GM12878 (cell line): ENCODE measurements at regions not wholly inside any gene's neighbourhood (a gene's known extent, or its start where the extent isn't known, plus 50 kb on each side); places are given as distances from the start of the nearest gene placed in this dataset.

Experiments used
- ATAC-seq: fragments of 200-7000 bp; cut with Tn5 transposase; 3 replicates; pipeline ENCODE4 v1.9.1; 2020; ENCODE audit warnings: mild to moderate bottlenecking, moderate library complexity
- BruUV-seq: library from RNA; stranded (reverse); fragments of 400-500 nt; replicated peaks from 2 replicates; lab custom pipeline; 2021; lab: Mats Ljungman, UMichigan
- CTCF ChIA-PET: fragments of 300-600 bp; sonication (Branson Sonifier 250); formaldehyde crosslinking; extraction: SDS; loops from one replicate; lab custom pipeline; 2021; ENCODE audit warnings: inconsistent platforms; lab: Yijun Ruan, JAX
- POLR2A ChIA-PET: fragments of 350-600 bp; formaldehyde crosslinking; extraction: SDS; loops from one replicate; lab custom pipeline; 2021; ENCODE audit warnings: inconsistent platforms; lab: Charles Lee
- RAD21 ChIA-PET: fragments of 300-600 bp; sonication (Branson Sonifier 250); formaldehyde crosslinking; loops from one replicate; lab custom pipeline; 2023; ENCODE audit warnings: antibody characterized with exemption; ENCODE audit not compliant: unreplicated experiment; lab: Charles Lee
- SMC1A ChIA-PET: fragments of 300-600 bp; sonication (Branson Sonifier 250); formaldehyde crosslinking; loops from one replicate; lab custom pipeline; 2023; ENCODE audit not compliant: unreplicated experiment, uncharacterized antibody; lab: Charles Lee
- DNase-seq: peaks from one replicate; pipeline ENCODE4 v3.0.0-alpha.2; 2011; ENCODE audit warnings: low read depth, low spot score
- FAIRE-seq: peaks from 3 replicates; lab custom pipeline; 2011; peaks lifted over from hg19 to GRCh38; lab: Jason Lieb, UNC
- H2AFZ ChIP-seq: 2 replicates; pipeline ENCODE4 v1.6.0; 2011; ENCODE audit warnings: low read depth, low read length, control low read depth; ENCODE audit not compliant: control insufficient read depth
- H3K27ac ChIP-seq: 2 replicates; pipeline ENCODE4 v1.5.1; 2011; ENCODE audit warnings: control low read depth; ENCODE audit not compliant: control insufficient read depth, insufficient read depth
- H3K27me3 ChIP-seq, 2 experiments: replicated peaks in 1 of 2; 2 replicates each; pipeline versions ENCODE4 v1.6.0 to v1.6.1; 2011; ENCODE audit warnings: low read length in 1 of 2; ENCODE audit not compliant: control insufficient read depth in 2 of 2, insufficient read depth in 2 of 2
- H3K36me3 ChIP-seq, 2 experiments: 2 replicates each; pipeline ENCODE4 v1.5.1; 2011; ENCODE audit warnings: low read length in 1 of 2; ENCODE audit not compliant: control insufficient read depth in 2 of 2, insufficient read depth in 2 of 2
- H3K4me1 ChIP-seq: 2 replicates; pipeline ENCODE4 v1.6.1; 2011; ENCODE audit warnings: mild to moderate bottlenecking, low read length, moderate library complexity, mixed read lengths; ENCODE audit not compliant: control insufficient read depth, insufficient read depth
- H3K4me2 ChIP-seq: 2 replicates; pipeline ENCODE4 v1.6.0; 2011; ENCODE audit warnings: control low read depth; ENCODE audit not compliant: control insufficient read depth, insufficient read depth
- H3K4me3 ChIP-seq: fragments of 200-600 bp; sonication (generic); 2 replicates; pipeline ENCODE4 v1.5.1; 2016
- H3K79me2 ChIP-seq: 2 replicates; pipeline ENCODE4 v1.6.0; 2011; ENCODE audit warnings: low read length; ENCODE audit not compliant: control insufficient read depth, insufficient read depth
- H3K9ac ChIP-seq: 2 replicates; pipeline ENCODE4 v1.8.0; 2011; ENCODE audit warnings: low read length, control low read depth, mixed read lengths; ENCODE audit not compliant: control insufficient read depth, insufficient read depth
- H3K9me3 ChIP-seq: replicated peaks from 3 replicates; pipeline ENCODE4 v1.5.1; 2011; ENCODE audit warnings: mild to moderate bottlenecking, low read length; ENCODE audit not compliant: control insufficient read depth, insufficient read depth
- H4K20me1 ChIP-seq: 2 replicates; pipeline ENCODE4 v1.6.0; 2011; ENCODE audit not compliant: control insufficient read depth, insufficient read depth
- ASH2L ChIP-seq: fragments of 300-600, 200-600 bp; sonication (generic); IDR thresholded peaks from 2 replicates; pipeline ENCODE4 v1.6.1; 2017; ENCODE audit warnings: low read depth, mild to moderate bottlenecking, borderline replicate concordance
- ATF2 ChIP-seq: IDR thresholded peaks from 2 replicates; pipeline ENCODE4 v1.6.1; 2012; ENCODE audit warnings: low read length, inconsistent platforms
- BCL11A ChIP-seq: IDR thresholded peaks from 2 replicates; pipeline ENCODE4 v1.6.1; 2011; ENCODE audit warnings: low read depth, low read length
- CBFB ChIP-seq: IDR thresholded peaks from 2 replicates; pipeline ENCODE4 v1.6.1; 2016; ENCODE audit warnings: antibody characterized with exemption, low read depth
- DPF2 ChIP-seq: fragments of 450-650 bp; IDR thresholded peaks from 2 replicates; pipeline ENCODE4 v1.6.1; 2017; ENCODE audit warnings: mild to moderate bottlenecking
- E2F8 ChIP-seq: fragments of 450-650 bp; IDR thresholded peaks from 2 replicates; pipeline ENCODE4 v1.6.1; 2018; ENCODE audit warnings: mild to moderate bottlenecking, low read depth, moderate library complexity; ENCODE audit not compliant: partially characterized antibody
- RELA ChIP-seq: fragments of 450-650 bp; IDR thresholded peaks from 2 replicates; pipeline ENCODE4 v1.8.0; 2014; ENCODE audit warnings: borderline replicate concordance; ENCODE audit not compliant: partially characterized antibody
- STAT1 ChIP-seq: fragments of 450-650 bp; conservative IDR thresholded peaks from 2 replicates; pipeline ENCODE4 v1.6.1; 2014; ENCODE audit warnings: antibody characterized with exemption, mild to moderate bottlenecking
- TAF1 ChIP-seq: IDR thresholded peaks from 2 replicates; pipeline ENCODE4 v1.6.1; 2011; ENCODE audit warnings: mild to moderate bottlenecking, low read depth, low read length, borderline replicate concordance
- WRNIP1 ChIP-seq: IDR thresholded peaks from 2 replicates; pipeline ENCODE4 v1.6.1; 2011; ENCODE audit warnings: low read depth, low read length, improper control_type of control experiment, borderline replicate concordance
- ZBED1 ChIP-seq: IDR thresholded peaks from 2 replicates; pipeline ENCODE4 v1.6.1; 2016; ENCODE audit warnings: borderline replicate concordance
- WGBS: methylation state at CpG from one replicate; pipeline ENCODE4 v1.1.6; 2016; ENCODE audit warnings: low lambda C conversion rate; ENCODE audit not compliant: insufficient replicate concordance, insufficient coverage; ENCODE audit errors: missing lambda C conversion rate; 5-methylcytosine and 5-hydroxymethylcytosine counted together
- in situ Hi-C: fragments of 300-500 bp; cut with MboI; formaldehyde crosslinking; loops from 9 replicates; pipeline ENCODE4 v1.14.3; 2018; ENCODE audit warnings: mixed read lengths
- intact Hi-C: fragments of 100-400 bp; cut with micrococcal nuclease; formaldehyde crosslinking; loops from one replicate; pipeline ENCODE4 v1.14.2; 2022; ENCODE audit not compliant: unreplicated experiment

- no peak for DNase-seq
- no peaks in the 10 kb centered on the region; the same call in 2 of the 3 replicates for H3K9me3 ChIP-seq
- SMC1A ChIA-PET = no interaction called here
- H3K4me1 ChIP-seq = no peaks in the 10 kb centered on the region
- no peak overlapping the region for H3K27ac ChIP-seq
- POLR2A ChIA-PET = no interaction called here
- CTCF ChIA-PET = interaction anchor here (0.6 kb wide), 1 partner anchor 18 kb away, joined by 3 read pairs; no protein-coding TSS in a partner anchor
- in situ Hi-C loops = no loop called here
- no peak for FAIRE-seq
- no peaks in the 10 kb centered on the region for H3K79me2 ChIP-seq
- no peak overlapping the region for H3K4me2 ChIP-seq
- ATAC-seq = no peak
- no peaks in the 10 kb centered on the region for H3K27me3 ChIP-seq
- no peak overlapping the region for H2AFZ ChIP-seq
- H3K4me3 ChIP-seq = no peak overlapping the region
- intact Hi-C loops = no loop called here
- H3K36me3 ChIP-seq = no peaks in the 10 kb centered on the region
- TF ChIP-seq WRNIP1 (no peak), BCL11A (no peak), STAT1 (no peak), TAF1 (no peak), ATF2 (no peak), RELA (no peak), DPF2 (no peak)
- TF ChIP-seq, all 136 proteins: peak for 0
- RAD21 ChIA-PET = no interaction called here
- 31% methylated on average over 2 of the region's 4 CpGs for WGBS
- Histone ChIP-seq H4K20me1 (no peaks in the 10 kb centered on the region), H3K9ac (no peak overlapping the region)
- BruUV-seq = no TSS peak
These were observed 96.6 kb downstream of the WTIP start for GRCh38 chr19:34578173-34578572.

- no peak overlapping the region for H3K4me3 ChIP-seq
- ChIA-PET SMC1A (no interaction called here), POLR2A (no interaction called here), RAD21 (no interaction called here), CTCF (no interaction called here)
- H3K27ac ChIP-seq = no peak overlapping the region
- no peaks in the 10 kb centered on the region for H3K27me3 ChIP-seq
- FAIRE-seq (no peak), DNase-seq (no peak), ATAC-seq (no peak)
- no peaks in the 10 kb centered on the region for H3K4me1 ChIP-seq
- no peak overlapping the region for H2AFZ ChIP-seq
- no peaks in the 10 kb centered on the region; the same call in 2 of the 3 replicates for H3K9me3 ChIP-seq
- no peaks in the 10 kb centered on the region for H3K36me3 ChIP-seq
- BruUV-seq = no TSS peak
- TF ChIP-seq ZBED1 (no peak), ASH2L (no peak), E2F8 (no peak), CBFB (no peak)
- H3K79me2 ChIP-seq = no peaks in the 10 kb centered on the region
- H4K20me1 ChIP-seq = no peaks in the 10 kb centered on the region
- intact Hi-C loops (no loop called here), in situ Hi-C loops (no loop called here)
- 50% methylated on average over 40 of the region's 45 CpGs for WGBS
- H3K4me2 ChIP-seq = no peak overlapping the region
- H3K9ac ChIP-seq = no peak overlapping the region
These were observed 96.1 kb downstream of the WTIP start for GRCh38 chr19:34577531-34578101.
